HG02973 (cell line): ENCODE measurements at regions not wholly inside any gene's neighbourhood (a gene's known extent, or its start where the extent isn't known, plus 50 kb on each side); places are given as distances from the start of the nearest gene placed in this dataset.

Experiments
- ATAC-seq: cut with Tn5 transposase; IDR thresholded peaks from one replicate; pipeline ENCODE4 v1.9.1; 2021; ENCODE audit warnings: moderate library complexity; ENCODE audit not compliant: unreplicated experiment

- ATAC-seq, result no peak
Measured at GRCh38 chr2:217060951-217061547, 201.2 kb upstream of the TNP1 start.

- no peak for ATAC-seq
Measured at GRCh38 chr2:217060516-217060915, 200.7 kb upstream of the TNP1 start.

DNA sequence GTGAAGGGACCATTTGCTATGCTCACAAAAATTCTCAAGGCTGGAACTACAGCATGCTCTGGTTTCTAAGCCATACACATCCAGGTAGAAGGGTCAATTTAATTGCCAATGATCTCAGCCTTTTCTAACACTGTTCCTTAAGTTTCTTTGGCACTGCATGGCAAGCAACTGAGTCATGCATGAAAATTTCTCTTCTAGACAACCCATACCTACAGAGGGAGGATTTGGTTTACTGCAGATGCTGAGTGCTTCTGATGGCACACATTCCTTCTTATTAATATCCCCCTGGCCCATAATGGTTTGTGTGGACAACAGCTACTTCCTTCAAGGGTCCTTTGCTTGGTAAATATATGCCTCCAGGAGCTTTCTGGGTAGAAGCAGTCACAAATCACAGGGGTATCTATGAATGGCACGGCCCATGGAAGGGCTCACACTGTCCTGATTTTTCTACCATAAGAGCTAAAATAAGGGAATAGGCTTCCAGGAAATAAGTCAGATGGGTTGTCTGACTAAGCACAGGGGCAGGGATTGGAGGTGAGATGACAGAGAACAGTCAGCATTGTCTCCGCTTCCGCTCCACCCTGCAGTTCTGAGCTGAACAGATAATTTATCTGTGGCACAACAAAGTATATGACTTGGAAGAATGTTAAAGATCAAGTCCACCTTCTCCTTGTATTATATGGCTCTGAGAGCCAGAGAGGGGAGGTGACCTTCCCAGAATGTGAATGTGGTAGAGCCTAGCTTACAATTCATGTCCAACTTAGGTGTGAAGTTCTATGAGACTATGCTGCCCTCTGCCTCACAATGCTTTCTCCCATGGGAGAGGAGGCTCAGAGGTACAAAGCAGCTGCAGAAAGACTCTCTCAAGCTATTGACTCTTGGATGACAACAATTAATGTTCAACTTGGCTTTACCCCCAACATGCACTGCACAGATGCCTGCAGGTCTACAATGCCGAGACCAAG is 199.2 kb upstream of the TNP1 start:
- ATAC-seq, result no peak

DNA sequence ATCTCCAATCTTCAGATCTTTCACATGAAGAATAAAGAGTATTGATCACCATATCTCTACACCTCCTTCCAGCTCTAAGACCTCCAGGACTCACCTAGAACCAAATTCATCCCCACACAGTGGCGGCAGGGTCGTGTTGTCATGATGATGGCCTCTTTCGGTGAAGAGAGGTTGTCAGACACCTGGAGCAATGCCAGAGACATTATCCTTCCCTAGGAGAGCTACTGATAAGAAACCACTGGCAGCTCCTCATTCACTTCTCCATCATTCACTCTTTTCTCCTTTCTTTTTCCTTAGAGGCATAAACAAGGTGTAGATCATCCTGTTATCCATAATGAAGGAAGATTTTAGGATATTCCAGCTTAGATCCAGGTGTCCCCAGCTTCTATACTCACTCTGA is 197.9 kb upstream of the TNP1 start:
- no peak for ATAC-seq

DNA sequence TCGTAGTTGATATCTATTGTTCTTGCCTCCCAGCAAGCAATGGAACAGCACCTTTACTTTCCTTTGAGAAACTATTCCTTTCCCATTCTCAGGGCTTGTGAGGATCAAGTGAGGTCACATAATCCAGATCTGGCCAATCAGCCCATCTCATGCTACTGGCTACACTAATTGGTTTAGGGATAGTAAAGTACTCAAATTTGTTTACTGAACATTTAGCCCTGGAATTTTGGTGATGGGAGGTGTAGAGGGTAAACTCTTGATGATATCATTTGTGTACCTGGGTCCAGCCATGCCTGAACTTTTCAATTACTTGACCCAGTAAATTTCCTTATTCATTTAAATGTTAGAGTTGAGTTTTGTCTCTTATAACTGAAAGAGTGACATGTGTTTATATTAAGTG is 195.8 kb upstream of the TNP1 start:
- no peak for ATAC-seq

- no peak for ATAC-seq
Measured at GRCh38 chr2:217054791-217055190, 194.9 kb upstream of the TNP1 start.

DNA sequence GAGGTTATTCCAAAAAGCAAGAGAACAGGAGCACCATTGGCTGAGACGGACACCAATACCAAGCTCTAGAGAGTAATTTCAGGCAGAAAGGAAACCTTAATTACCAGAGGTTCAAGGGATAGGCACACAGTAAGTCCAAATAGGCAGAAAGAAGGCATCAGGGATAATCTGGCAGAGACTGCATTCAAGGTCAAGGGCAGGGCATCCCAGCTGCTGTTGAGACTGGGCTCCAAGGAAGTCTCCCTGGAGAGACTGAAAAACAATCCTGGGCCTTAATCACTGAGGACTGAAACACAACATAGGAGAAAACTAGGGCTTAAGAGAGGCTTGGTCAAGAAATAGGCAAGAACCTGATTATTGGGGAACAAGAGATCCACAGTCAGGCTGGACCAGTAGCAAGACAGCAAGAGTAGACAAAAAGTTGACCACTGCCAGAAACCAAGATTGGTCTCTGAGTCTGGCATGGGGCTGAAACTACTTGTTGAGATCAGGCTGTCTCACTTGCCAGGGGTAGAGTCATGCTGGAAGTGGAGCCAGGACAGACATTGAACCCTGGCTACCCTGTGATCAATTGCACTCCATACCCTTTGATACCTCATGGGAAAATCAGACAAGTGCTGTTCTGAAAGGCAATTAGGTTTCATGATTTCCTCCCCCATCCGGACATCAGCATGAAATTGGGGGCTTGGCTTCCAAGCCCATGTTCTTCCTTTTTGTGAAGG is 193.2 kb upstream of the TNP1 start:
- no peak for ATAC-seq

GRCh38 chr2:217051416-217051815 is 191.6 kb upstream of the TNP1 start:
- ATAC-seq, result no peak

DNA sequence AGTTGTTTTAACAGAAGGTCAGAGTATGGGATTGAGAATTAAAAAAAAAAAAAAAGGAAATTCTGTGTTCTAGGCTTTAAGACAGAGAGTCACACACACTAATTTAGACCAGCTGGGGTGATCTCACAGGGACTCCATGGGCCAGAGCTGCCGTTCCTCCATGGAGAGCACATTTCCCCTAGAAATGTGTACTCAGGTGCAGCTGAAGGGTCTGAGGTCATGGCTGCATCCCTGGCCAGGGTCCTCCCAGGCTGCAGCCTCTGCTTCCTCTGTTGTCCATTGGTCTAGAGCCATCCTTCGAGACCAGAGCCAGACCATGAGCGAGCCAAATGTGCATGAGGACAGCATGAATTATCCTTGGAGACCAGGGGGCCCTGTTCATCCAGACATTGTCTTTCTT is 190.1 kb upstream of the TNP1 start:
- no peak for ATAC-seq

GRCh38 chr2:217049422-217049821 is 189.6 kb upstream of the TNP1 start:
- no peak for ATAC-seq

DNA sequence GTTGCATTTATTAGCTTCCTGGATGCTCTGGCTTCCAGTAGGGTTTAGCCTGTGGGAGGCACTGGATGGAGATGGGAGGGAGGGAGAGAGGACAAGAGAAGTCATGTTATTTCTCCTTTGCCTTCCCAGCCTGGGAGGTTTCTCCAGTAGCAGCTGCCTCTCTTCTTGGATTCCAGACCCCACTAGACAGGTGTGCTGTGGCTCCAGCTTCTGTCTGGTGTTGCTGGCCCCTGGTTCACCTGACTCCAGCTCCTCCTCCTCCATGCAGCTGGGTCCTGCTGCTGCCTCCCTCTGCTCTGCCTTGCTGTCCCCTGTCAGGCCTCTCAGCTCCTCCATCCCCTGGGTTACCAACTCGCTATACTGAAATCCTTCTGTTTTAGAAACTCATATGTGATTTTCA is 188.9 kb upstream of the TNP1 start:
- no peak for ATAC-seq

- ATAC-seq, result no peak
Measured at GRCh38 chr2:217047631-217048030, 187.8 kb upstream of the TNP1 start.

GRCh38 chr2:217047209-217047608 is 187.3 kb upstream of the TNP1 start:
- no peak for ATAC-seq

GRCh38 chr2:217045700-217046475 is 186.0 kb upstream of the TNP1 start:
- no peak for ATAC-seq

DNA sequence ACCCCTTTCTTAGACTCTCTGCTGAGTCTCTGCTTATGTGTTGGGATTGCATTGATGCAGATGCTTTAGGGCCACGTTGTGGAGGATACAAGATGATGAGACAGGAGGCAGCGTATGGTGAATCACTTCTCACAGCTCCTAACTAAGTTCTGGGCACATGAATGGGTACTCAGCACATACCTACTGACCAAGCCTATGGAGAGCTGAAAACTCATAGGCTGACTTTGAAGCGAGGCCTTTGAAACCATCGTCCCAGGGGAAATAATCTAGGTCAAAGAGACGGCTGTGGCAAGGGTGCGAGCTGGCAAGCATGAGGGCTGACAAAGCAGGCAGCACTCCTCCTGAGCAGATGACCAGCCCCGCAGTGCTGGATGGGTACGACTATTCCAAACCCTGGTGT is 180.2 kb upstream of the TNP1 start:
- ATAC-seq, result no peak

- ATAC-seq, result no peak
Measured at GRCh38 chr2:217038001-217038400, 178.1 kb upstream of the TNP1 start.

DNA sequence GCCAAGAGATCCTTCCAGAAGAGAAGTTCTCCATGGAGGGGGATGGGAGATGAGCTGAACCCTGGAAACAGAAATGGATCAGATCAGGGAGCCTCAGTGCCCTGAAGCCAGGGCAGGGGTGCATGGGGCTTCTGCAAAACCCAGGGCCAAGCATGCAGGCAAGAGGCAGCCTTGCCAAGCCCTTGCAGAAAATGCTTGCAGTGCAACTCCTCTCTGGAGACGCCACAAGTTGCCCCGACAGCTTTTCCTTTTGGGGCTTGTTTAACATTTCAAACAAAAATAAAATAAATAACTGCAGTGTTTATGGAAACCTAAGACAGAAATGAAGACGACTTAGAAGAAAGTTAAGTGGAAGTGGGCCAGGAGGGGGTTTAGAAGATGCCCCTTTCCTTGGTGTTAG is 177.5 kb upstream of the TNP1 start:
- no peak for ATAC-seq

DNA sequence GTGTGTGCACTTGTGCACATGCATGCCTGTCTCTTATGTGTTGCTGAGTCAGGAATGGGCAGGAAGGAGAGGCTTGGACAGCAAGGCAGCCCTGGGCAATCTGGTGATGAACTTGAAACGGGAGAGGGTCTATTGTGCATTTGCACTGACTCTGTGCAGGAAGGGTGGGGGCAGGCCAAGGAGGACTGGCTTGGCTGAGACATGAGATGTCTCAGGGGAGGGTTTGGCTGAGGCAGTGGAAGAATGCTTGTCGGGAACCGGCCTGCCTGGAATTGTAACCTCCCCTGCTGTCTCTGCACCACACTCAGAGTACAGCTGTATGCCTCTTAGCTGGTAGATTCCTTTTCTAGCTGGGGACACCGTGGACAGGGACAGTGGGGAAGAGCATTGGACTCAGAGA is 176.1 kb upstream of the TNP1 start:
- no peak for ATAC-seq

DNA sequence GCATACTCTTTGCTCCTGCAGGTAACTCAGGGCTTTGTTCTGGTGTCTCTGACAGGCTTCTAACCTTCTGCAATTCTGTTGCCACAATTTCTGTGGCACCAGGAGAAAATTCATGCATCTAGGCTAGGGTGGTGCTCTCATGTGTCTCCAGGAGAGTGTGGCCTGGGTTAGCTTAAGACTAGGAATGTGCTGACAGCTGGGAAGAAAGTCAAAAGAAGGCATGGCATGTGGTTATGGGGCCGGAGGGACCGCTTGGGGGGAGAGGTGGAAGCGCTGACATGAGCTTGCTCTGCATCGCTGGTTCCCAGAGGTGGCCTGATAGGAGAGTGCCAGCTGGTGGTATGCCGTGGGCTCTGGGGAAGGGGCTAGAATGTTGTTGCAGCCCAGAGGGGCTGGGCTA is 173.3 kb upstream of the TNP1 start:
- no peak for ATAC-seq

DNA sequence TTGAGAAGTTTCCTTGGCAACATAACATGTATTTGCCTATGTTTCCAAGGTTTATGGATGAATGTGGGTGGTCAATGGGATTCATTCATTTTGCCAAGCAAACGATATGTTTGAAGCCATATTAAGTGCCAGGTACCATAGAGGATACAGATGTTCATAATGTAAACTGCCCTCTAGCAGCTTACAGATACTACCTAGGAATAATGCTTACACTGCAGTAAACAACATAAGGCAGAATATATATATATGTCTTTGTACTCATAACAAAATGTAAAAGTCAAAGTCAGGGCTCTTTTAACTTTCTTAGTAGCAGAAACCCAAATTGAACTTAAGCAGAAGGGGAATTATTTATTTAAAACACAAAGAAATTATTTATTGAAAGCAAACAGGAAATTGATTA is 171.6 kb upstream of the TNP1 start:
- ATAC-seq, result no peak

GRCh38 chr2:217030081-217030480 is 170.2 kb upstream of the TNP1 start:
- ATAC-seq, result no peak
